HPDE6-E6E7 (cell line): ENCODE measurements at regions not wholly inside any gene's neighbourhood (a gene's known extent, or its start where the extent isn't known, plus 50 kb on each side); places are given as distances from the start of the nearest gene placed in this dataset.

Source experiments
- DNase-seq: peaks from one replicate; pipeline ENCODE4 v3.0.0; 2011; ENCODE audit warnings: missing footprints; ENCODE audit errors: extremely low spot score

GRCh38 chr13:73411067-73411809 is 352.4 kb downstream of the KLF5 start:
- no peak for DNase-seq

GRCh38 chr13:73406454-73406853 is 347.6 kb downstream of the KLF5 start:
- no peak for DNase-seq

GRCh38 chr13:73404581-73404980 is 345.8 kb downstream of the KLF5 start:
- DNase-seq = no peak

GRCh38 chr13:73403355-73404120 is 344.7 kb downstream of the KLF5 start:
- no peak for DNase-seq

- no peak for DNase-seq
Observed at GRCh38 chr13:73401769-73402168, 343.0 kb downstream of the KLF5 start.

GRCh38 chr13:73399347-73400216 is 340.8 kb downstream of the KLF5 start:
- peak; percentile 25 for DNase-seq

- no peak for DNase-seq
Observed at GRCh38 chr13:73397496-73398305, 338.9 kb downstream of the KLF5 start.

- no peak for DNase-seq
Observed at GRCh38 chr13:73394066-73394465, 335.3 kb downstream of the KLF5 start.

GRCh38 chr13:73390100-73390499 is 331.3 kb downstream of the KLF5 start:
- peak; percentile 20 for DNase-seq

GRCh38 chr13:73388586-73388985 is 329.8 kb downstream of the KLF5 start:
- no peak for DNase-seq

- no peak for DNase-seq
Observed at GRCh38 chr13:73387318-73387717, 328.5 kb downstream of the KLF5 start.

- no peak for DNase-seq
Observed at GRCh38 chr13:73385848-73386247, 327.0 kb downstream of the KLF5 start.

GRCh38 chr13:73372666-73373627 is 314.1 kb downstream of the KLF5 start:
- no peak for DNase-seq

GRCh38 chr13:73370066-73370465 is 311.3 kb downstream of the KLF5 start:
- DNase-seq = no peak

GRCh38 chr13:73369095-73369494 is 310.3 kb downstream of the KLF5 start:
- peak; percentile 20 for DNase-seq

GRCh38 chr13:73368608-73369007 is 309.8 kb downstream of the KLF5 start:
- DNase-seq = peak; percentile 58

- DNase-seq = no peak
Observed at GRCh38 chr13:73367886-73368285, 309.1 kb downstream of the KLF5 start.

- DNase-seq = no peak
Observed at GRCh38 chr13:73366241-73366640, 307.4 kb downstream of the KLF5 start.

GRCh38 chr13:73365681-73366080 is 306.9 kb downstream of the KLF5 start:
- DNase-seq = peak; percentile 76

- DNase-seq = no peak
Observed at GRCh38 chr13:73365252-73365651, 306.4 kb downstream of the KLF5 start.
